GM10266 (cell line): ENCODE measurements at regions not wholly inside any gene's neighbourhood (a gene's known extent, or its start where the extent isn't known, plus 50 kb on each side); places are given as distances from the start of the nearest gene placed in this dataset.
"Not testable (repeated sequence)": the region's sequence is repeated elsewhere in the genome, so short reads cannot be mapped to it uniquely, and the experiment has no call there.

ENCODE experiments used
- DNase-seq: peaks from one replicate; pipeline ENCODE4 v3.0.0; 2012; ENCODE audit errors: extremely low spot score
- CTCF ChIP-seq: IDR thresholded peaks from 2 replicates; pipeline ENCODE4 v1.5.1; 2012; ENCODE audit warnings: mild to moderate bottlenecking, low read depth; ENCODE audit not compliant: control insufficient read depth, insufficient read depth; ENCODE audit errors: missing control alignments

- DNase-seq, result no peak
- TF ChIP-seq CTCF, result no peak
Measured at GRCh38 chr2:94759211-94759610, 112.0 kb upstream of the TEKT4 start.

GRCh38 chr2:94762600-94762999, 108.6 kb upstream of the TEKT4 start:
- no peak for DNase-seq

GRCh38 chr2:94763318-94763717, 107.9 kb upstream of the TEKT4 start:
- no peak for TF ChIP-seq CTCF
- DNase-seq, result no peak

More at GRCh38 chr2:94762600-94762999, 108.6 kb upstream of the TEKT4 start:
- no peak for TF ChIP-seq CTCF

- not testable (repeated sequence) for DNase-seq
Measured at GRCh38 chr2:94764331-94764730, 106.9 kb upstream of the TEKT4 start.

- no peak for DNase-seq
- TF ChIP-seq CTCF, result no peak
Measured at GRCh38 chr2:94767336-94767735, 103.9 kb upstream of the TEKT4 start.

GRCh38 chr2:94769733-94770132, 101.5 kb upstream of the TEKT4 start:
- no peak for TF ChIP-seq CTCF
- DNase-seq, result no peak

- DNase-seq, result no peak
- no peak for TF ChIP-seq CTCF
Measured at GRCh38 chr2:94774851-94775250, 96.4 kb upstream of the TEKT4 start.

GRCh38 chr2:94776036-94776435, 95.2 kb upstream of the TEKT4 start:
- no peak for DNase-seq
- TF ChIP-seq CTCF, result no peak

- DNase-seq, result not testable (repeated sequence)
Measured at GRCh38 chr2:94785105-94785504, 86.1 kb upstream of the TEKT4 start.

- not testable (repeated sequence) for DNase-seq
Measured at GRCh38 chr2:94786424-94786823, 84.8 kb upstream of the TEKT4 start.

- DNase-seq, result not testable (repeated sequence)
Measured at GRCh38 chr2:94790169-94790568, 81.1 kb upstream of the TEKT4 start.
